GM12874 (cell line): ENCODE measurements at regions not wholly inside any gene's neighbourhood (a gene's known extent, or its start where the extent isn't known, plus 50 kb on each side); places are given as distances from the start of the nearest gene placed in this dataset.

Experiments used
- CTCF ChIP-seq: IDR thresholded peaks from 2 replicates; pipeline ENCODE4 v1.5.1; 2011; ENCODE audit warnings: low read depth, mild to moderate bottlenecking, control low read depth, low read length, moderate library complexity; ENCODE audit not compliant: insufficient read depth

DNA sequence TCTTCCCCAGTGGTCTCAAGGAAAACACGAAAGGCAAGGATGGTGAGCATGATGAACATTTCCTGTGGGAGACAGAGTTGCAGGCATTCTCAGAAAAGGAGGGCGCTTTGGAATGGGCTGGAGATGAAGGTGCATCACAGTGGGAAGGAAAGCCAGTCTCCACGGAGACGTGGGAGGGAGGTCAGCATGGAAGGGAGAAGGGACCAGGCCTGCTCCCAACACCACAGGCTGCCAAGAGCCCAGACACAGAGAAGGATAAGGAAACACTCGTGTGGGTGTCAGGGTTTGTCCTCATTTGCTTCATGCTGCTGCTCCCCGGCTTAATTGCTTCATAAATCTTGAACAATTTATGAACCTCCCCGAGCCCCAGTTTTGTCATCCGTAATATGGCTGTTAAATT is 231.5 kb upstream of the ZNF32 start:
- no peak for TF ChIP-seq CTCF

GRCh38 chr10:43879742-43880141 is 231.1 kb upstream of the ZNF32 start:
- no peak for TF ChIP-seq CTCF

GRCh38 chr10:43879162-43879561 is 230.5 kb upstream of the ZNF32 start:
- TF ChIP-seq CTCF = no peak

- TF ChIP-seq CTCF = no peak
These were observed 229.7 kb upstream of the ZNF32 start for GRCh38 chr10:43878386-43878785.

- TF ChIP-seq CTCF = no peak
These were observed 228.3 kb upstream of the ZNF32 start for GRCh38 chr10:43876976-43877375.

- no peak for TF ChIP-seq CTCF
These were observed 226.3 kb upstream of the ZNF32 start for GRCh38 chr10:43874984-43875383.

DNA sequence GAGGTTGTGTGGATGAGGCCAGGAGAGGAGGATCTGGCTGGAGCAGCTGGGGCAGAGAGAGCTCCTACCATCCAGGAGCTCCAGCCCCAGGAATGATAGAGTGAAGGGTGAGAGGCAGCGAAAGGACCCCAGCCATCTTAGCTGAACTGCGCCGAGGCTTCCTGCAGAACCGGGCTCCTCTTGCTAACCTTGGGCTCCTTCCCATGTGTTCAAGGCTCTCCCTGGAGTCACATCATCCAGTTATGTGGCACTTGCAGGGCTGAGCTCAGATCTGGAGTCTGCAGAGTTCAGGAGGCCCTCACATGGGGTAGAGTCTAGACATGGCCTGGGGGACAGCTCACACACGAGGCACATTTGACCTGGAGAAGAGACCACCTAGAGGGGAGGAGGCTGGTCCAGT is 225.0 kb upstream of the ZNF32 start:
- TF ChIP-seq CTCF = no peak

DNA sequence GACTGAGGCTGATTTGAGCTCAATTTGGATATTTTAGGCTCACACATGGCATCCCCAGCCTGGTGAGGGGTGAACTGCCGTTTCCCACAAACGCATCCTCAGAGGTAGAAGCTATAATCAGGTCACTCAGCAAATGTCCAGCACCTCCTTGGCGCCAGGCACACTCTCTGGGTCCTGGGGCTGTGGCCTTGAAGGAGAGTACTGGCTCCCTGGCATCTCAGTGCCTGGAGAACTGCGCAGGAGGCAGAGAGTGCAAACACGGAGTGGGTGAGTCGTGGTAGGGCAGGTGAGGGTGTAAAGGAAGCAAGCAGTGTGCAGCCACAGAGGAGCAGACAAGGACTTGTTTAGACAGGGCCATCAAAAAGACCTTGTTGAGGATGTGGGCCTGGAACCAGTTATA is 224.0 kb upstream of the ZNF32 start:
- TF ChIP-seq CTCF = no peak
